ENCODE measurements at regions not wholly inside any gene's neighbourhood (a gene's known extent, or its start where the extent isn't known, plus 50 kb on each side); places are given as distances from the start of the nearest gene placed in this dataset.
"Not testable (repeated sequence)": the region's sequence is repeated elsewhere in the genome, so short reads cannot be mapped to it uniquely, and the experiment has no call there.

- not testable (repeated sequence) for H3K4me3 ChIP-seq (ENCODE audit: low read length); DNase-seq (ENCODE audit: low read depth, low spot score)
Observed at GRCh38 chr2:89299196-89299595, 607.7 kb downstream of the RPIA start.

- not testable (repeated sequence) for DNase-seq (ENCODE audit: low read depth, low spot score); H3K4me3 ChIP-seq (ENCODE audit: low read length)
Observed at GRCh38 chr2:89305623-89306022, 614.1 kb downstream of the RPIA start.

- DNase-seq (ENCODE audit: low read depth, low spot score): not testable (repeated sequence)
Observed at GRCh38 chr2:89306869-89307637, 615.6 kb downstream of the RPIA start.

GRCh38 chr2:89318990-89319389 lies 627.5 kb downstream of the RPIA start:
- not testable (repeated sequence) for H3K4me3 ChIP-seq (ENCODE audit: low read length); DNase-seq (ENCODE audit: low read depth, low spot score)

More at GRCh38 chr2:89306869-89307637, 615.6 kb downstream of the RPIA start:
- not testable (repeated sequence) for H3K4me3 ChIP-seq (ENCODE audit: low read length)

GRCh38 chr2:89325894-89326293 lies 634.4 kb downstream of the RPIA start:
- not testable (repeated sequence) for H3K4me3 ChIP-seq (ENCODE audit: low read length); DNase-seq (ENCODE audit: low read depth, low spot score)

GRCh38 chr2:89326455-89326854 lies 635.0 kb downstream of the RPIA start:
- H3K4me3 ChIP-seq (ENCODE audit: low read length): not testable (repeated sequence)
- peak; percentile 19 for DNase-seq (ENCODE audit: low read depth, low spot score)

- not testable (repeated sequence) for H3K4me3 ChIP-seq (ENCODE audit: low read length); DNase-seq (ENCODE audit: low read depth, low spot score)
Observed at GRCh38 chr2:89328790-89329189, 637.3 kb downstream of the RPIA start.

Data from Jurkat, Clone E6-1 (cell line).